NCI-H1694 treated with DMSO at 0.1 percent for 48 hours (cell line): ENCODE measurements at regions not wholly inside any gene's neighbourhood (a gene's known extent, or its start where the extent isn't known, plus 50 kb on each side); places are given as distances from the start of the nearest gene placed in this dataset.
"Not testable (repeated sequence)": the region's sequence is repeated elsewhere in the genome, so short reads cannot be mapped to it uniquely, and the experiment has no call there.

Source experiments
- DNase-seq: peaks from one replicate; lab custom pipeline; 2025; lab: John Stamatoyannopoulos, UW

GRCh38 chr14:82565825-82566224 is 1032.2 kb upstream of the SEL1L start:
- no peak for DNase-seq

GRCh38 chr14:82587226-82587625 is 1053.6 kb upstream of the SEL1L start:
- no peak for DNase-seq

- no peak for DNase-seq
Observed at GRCh38 chr14:82595466-82595865, 1061.8 kb upstream of the SEL1L start.

- no peak for DNase-seq
Observed at GRCh38 chr14:82602794-82603193, 1069.1 kb upstream of the SEL1L start.

- DNase-seq: no peak
Observed at GRCh38 chr14:82604819-82605218, 1071.2 kb upstream of the SEL1L start.

- no peak for DNase-seq
Observed at GRCh38 chr14:82621881-82622450, 1088.3 kb upstream of the SEL1L start.

GRCh38 chr14:82626156-82627066 is 1092.8 kb upstream of the SEL1L start:
- no peak for DNase-seq

GRCh38 chr14:82635915-82636314 is 1102.3 kb upstream of the SEL1L start:
- DNase-seq: no peak

GRCh38 chr14:82636426-82636825 is 1102.8 kb upstream of the SEL1L start:
- no peak for DNase-seq

- no peak for DNase-seq
Observed at GRCh38 chr14:82641050-82641540, 1107.4 kb upstream of the SEL1L start.

GRCh38 chr14:82642425-82642824 is 1108.8 kb upstream of the SEL1L start:
- no peak for DNase-seq

GRCh38 chr14:82647088-82647810 is 1113.6 kb upstream of the SEL1L start:
- no peak for DNase-seq

- no peak for DNase-seq
Observed at GRCh38 chr14:82655770-82656169, 1122.1 kb upstream of the SEL1L start.

GRCh38 chr14:82657186-82657675 is 1123.6 kb upstream of the SEL1L start:
- DNase-seq: no peak

- no peak for DNase-seq
Observed at GRCh38 chr14:82661258-82661657, 1127.6 kb upstream of the SEL1L start.

GRCh38 chr14:82667006-82667405 is 1133.4 kb upstream of the SEL1L start:
- no peak for DNase-seq

GRCh38 chr14:82667501-82667900 is 1133.8 kb upstream of the SEL1L start:
- no peak for DNase-seq

- no peak for DNase-seq
Observed at GRCh38 chr14:82676403-82676802, 1142.8 kb upstream of the SEL1L start.

- DNase-seq: no peak
Observed at GRCh38 chr14:82689948-82690347, 1156.3 kb upstream of the SEL1L start.

GRCh38 chr14:82691191-82691590 is 1157.5 kb upstream of the SEL1L start:
- DNase-seq: not testable (repeated sequence)

- no peak for DNase-seq
Observed at GRCh38 chr14:82694820-82695219, 1161.2 kb upstream of the SEL1L start.

GRCh38 chr14:82704218-82704617 is 1170.6 kb upstream of the SEL1L start:
- DNase-seq: no peak
